HG03108 (cell line): ENCODE measurements at regions not wholly inside any gene's neighbourhood (a gene's known extent, or its start where the extent isn't known, plus 50 kb on each side); places are given as distances from the start of the nearest gene placed in this dataset.

Experiments
- ATAC-seq: cut with Tn5 transposase; IDR thresholded peaks from one replicate; pipeline ENCODE4 v1.9.1; 2021; ENCODE audit warnings: moderate library complexity; ENCODE audit not compliant: unreplicated experiment

DNA sequence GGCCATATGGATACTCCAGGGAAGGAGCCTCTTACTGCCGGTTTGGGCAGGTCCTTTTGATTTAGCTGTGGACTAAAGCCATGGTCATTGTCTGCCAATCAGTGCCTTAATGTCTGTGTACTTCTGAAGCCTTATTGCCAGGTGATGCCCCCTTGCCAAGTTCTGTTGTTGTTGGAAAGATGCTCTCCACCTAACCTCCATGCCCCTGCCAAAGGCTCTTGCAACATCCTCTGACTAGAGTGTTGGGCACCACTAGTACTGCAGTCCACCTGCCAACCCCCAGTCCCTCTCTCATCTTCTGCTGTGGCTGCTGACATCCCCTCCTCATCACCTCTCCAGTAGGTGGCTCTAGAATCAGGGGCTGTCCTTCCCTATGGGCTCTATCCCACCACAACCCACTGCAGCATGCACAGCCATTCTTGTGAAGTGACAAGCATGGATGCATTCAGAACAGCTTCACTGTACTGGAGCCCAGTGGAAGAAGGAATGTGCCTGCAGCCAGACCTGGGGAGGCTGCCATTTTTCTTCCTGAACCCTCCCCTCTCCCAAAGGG lies 375.3 kb upstream of the CDH5 start:
- ATAC-seq = no peak

DNA sequence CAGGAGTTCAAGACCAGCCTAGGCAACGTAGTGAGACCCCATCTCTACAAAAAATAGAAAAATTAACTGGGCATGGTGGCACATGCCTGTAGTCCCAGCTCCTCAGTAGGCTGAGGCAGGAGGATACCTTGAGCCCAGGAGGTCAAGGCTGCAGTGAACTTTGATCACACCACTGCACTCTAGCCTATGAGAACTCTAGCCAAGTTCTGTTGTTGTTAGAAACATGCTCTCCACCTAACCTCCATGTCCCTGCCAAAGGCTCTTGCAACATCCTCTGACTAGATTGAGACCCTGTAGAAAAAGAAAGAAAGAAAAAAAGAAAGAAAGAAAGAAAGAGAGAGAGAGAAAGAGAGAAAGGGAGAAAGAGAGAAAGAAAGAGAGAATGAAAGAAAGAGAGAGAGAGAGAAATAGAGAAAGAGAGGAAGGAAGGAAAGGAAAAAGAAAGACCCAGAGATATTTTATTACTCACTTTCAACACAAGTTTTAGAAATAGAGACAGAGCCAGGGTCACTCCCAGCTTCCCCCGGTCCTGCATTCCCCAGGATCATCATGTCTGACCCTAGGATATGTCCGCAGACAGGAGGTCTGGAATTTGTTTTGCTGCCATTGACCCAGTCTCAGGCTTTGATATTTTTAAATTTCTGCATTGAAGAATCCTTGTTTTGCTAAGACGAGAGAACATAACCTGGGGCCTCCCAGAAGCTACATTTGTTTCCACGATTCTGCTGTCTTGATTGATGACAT lies 376.5 kb upstream of the CDH5 start:
- ATAC-seq = no peak

DNA sequence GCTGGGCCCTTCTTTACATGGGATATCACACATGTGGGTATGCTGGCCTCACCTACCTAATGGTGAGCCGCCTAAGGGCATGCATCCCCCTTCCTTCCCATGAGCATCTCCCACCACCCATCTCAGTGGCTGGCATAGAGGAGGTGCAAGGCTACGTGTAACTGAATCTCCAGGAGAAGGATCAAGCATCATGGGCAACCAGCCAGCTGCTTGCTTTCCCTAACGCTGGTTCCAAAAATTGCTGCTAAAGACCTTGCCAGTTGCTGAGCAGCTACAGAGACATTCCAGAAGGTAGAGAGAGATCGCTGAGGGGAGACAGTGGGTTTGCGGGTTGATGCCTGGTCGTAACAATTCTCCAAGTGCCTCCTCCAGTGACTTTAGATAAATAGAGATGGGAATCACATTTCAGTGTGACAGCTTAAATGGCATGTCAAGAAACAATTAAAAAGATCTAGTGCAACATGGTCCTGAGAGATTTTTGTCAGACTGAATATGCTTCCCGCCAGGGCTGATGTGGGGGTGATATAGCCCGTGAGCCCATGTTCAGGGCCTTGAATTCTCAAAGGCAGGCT lies 378.4 kb upstream of the CDH5 start:
- no peak for ATAC-seq

DNA sequence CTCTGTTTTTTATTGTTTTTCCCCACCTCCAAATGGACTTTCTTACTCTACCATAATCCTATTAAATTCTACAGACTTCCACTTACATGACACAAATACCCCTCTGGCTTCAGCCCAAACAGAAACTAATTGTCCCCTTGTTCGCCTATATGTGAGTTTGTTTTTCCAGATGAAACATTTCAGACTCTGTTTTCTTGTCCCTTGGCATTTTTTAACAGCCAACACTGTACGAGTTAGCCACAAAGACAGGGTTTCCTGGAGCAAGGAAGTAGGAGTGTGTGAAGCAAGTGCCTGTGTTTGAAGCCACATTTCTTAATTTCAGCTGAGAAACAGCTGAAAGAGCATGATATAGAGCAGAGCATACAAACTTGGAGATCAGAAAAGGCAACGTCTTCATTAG lies 382.2 kb upstream of the CDH5 start:
- ATAC-seq = no peak

DNA sequence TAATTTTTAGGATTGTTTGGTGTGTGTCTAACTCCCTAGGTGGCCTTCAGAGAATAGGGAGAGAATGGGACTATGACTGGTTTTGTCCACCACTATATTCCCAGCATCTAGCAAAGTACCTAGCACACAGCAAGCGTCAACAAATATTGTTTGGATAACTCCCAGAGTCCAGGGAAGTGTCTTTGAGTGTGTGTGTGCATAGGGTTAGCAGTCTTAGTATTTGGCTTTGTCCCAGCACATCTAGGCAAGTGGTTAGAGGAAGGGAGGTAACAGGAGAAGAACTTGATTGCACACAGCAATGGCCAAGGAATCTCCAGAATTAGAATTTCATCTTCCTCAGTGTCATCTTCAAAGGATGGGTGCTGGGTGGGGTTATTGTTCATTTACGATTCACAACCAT lies 385.4 kb upstream of the CDH5 start:
- ATAC-seq = no peak

DNA sequence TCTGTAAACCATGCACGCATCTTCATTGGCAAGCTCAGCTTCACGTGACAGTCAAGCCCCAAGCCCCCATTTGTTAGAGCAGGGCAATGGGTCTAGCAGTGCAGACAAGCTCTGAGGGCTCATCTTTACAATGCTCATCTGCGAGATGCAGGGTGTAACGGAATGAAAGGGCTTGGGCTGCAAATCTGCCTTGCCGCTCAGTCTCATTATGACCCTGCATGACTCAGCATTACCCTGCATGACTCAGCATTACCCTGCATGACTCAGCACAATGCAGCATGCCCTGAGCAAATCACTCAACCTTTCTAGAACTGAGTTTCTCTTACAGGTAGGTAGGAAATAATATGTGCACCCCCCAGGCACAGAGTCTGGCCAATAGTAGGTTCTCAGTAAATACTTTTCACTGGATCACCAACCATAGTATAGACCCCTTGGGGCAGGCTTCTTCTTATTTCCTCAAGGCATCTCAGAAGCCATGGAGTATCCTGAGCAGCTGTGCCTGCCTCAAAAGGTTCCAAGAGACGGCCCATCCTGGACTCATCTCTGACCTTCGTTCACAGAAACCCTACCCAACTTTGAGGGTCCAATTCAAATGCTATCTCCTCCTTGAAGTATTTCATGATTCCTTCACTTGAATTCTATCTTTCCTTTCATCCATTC lies 391.3 kb upstream of the CDH5 start:
- ATAC-seq = no peak

DNA sequence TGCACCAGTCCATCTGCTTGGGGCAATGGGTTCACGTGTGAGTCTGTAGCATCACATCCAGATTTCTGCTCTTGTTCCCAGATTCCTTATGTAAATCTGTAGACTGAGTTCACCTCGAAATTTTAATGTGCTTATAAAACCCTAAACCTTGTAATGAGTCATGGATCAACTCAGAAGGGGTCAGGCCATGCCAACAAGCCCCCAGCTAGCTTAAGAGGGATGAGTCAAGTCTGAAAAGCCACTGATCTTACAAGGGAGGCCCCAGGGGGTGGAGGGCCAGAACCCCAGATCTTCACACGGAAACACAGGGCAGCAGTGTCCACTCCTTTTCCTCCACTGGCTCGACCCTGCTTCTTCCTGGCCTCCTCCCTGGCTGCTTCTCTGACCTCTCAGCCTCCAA lies 399.1 kb upstream of the CDH5 start:
- no peak for ATAC-seq

DNA sequence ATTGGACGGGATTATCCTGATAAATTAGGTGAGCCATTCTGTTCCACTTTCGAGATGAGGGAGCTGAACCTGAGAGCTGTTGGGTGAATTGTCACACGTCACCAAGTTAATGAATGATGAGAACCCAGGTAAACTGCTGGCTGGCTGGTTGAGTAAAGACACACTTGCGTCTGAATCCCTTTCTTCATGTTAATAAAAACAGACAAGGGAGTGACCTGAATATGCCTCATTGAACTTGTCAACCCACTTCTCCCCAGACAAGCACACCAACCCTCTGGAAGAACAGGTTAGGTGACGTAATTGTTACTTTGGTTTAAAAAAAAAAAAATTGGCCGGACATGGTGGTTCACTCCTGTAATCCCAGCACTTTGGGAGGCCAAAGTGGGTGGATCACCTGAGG lies 400.9 kb upstream of the CDH5 start:
- ATAC-seq = no peak

DNA sequence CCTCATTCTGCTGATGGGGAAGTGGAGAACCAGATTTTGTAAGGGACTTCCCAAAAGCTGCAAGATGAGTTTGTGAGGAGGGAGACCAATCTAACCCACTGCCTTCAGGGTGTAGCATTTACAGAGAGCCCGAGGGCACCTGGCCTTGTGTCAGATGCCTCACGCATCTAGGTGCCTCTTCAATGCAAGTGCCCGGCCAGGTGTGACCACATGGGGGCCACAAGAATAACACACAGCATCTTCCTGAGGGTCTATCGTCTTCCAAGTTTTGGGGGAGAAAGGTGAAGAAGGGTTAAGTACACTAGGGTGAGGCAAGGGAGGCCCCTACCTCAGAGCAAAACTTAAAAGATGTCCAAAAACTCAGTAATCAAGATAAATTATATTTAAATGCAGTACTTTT lies 401.7 kb upstream of the CDH5 start:
- ATAC-seq = no peak

DNA sequence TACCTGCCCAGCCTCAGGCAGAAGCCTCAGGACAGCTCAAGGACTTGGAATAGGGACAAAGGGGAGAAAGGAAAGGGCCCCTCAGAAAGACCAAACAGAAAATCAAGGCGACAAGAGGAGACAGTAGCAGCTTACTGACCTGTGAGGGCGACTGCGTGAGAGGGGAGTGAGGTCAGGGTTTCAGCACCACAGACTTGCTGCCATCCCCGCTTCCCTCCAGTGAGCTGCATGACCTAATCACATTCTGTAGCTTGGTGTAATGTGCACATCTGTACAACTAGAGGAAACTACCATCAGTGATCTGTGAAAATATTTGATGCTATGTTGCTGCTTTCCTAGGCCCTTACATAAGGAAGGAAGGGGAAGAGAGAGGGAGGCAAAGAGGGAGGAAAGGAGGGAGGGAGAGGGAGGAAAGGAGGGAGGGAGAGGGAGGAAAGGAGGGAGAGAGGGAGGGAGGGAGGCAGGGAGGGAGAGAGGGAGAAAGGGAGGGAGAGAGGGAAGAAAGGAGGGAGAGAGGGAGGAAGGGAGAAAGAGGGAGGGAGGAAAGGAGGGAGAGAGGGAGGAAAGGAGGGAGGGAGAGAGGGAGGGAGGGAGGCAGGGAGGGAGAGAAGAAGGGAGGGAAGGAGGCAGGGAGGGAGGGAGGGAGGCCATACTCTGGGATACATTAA lies 404.9 kb upstream of the CDH5 start:
- no peak for ATAC-seq

DNA sequence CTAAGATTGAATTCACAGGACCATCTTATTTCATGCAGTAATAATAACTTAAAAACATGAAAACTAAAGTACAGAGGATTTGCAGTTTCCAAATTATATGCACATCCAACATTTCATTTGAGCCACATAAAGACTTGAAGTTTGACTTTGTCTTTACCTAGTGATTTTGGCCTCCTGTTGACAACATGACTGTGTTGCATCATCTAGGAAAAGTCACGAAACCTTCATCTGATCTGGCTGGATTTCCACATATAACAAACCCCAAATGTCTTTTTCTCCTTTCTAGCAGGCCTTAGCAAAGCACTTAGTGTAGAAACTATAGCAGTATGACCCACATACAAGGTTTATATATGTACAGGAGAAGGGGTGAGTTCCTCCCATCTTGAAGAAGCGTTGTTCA lies 406.5 kb upstream of the CDH5 start:
- no peak for ATAC-seq

DNA sequence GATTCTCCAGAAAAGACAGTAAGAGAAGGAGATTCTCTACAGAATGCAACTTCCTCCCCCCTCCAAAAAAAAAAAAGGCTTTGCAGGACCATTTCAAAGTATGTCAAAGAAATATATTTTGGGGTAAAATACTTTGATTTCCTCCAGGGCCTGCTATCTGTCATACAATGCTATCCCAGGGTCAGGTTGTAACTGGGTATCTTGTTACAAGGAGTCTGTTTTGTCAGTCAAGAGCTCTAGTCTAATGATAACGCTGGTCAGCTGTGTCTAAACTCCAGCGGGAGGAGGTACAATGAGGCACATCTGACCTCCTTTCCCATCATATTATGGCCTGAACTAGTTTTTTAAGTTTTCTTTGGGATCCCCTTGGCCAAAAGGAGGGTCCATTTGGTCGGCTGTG lies 408.4 kb upstream of the CDH5 start:
- ATAC-seq = no peak

DNA sequence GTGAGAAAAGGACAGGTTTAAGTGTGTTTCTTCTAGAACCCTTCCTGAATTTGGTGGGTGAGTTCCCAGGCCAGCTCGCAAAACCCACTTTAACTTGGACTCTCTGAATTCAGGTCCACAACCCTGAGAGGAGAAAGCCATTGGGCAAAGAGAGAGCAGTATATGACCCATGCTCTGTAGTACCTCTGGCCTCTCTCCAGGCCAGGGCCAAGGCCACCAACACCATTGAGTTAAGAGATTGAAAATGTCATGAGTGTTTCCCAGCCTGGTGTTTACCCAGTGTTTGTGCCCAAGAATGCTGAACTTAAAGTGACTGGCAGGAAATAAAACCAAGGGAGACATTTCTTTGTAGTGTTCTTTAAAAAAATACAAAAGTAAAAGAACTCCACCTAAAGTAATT lies 410.4 kb upstream of the CDH5 start:
- no peak for ATAC-seq

DNA sequence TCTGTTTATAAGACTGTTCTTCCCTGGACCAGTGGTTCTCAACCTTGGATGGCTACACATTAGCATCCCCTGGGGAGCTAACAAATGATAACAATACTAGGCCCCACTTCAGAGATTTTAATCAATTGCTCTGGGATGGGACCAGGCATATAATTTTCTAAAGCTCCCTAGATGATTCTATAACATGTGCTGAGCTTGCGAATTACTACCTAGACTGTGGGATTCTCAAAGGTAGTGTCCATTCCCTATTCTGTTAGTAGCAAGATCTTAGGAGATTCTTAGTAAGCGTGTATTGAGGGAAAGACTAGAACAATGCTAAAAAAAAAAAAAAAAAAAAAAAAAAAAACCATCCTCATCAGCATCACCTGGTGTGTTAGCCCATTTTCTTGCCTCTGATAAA lies 412.0 kb upstream of the CDH5 start:
- ATAC-seq = no peak

DNA sequence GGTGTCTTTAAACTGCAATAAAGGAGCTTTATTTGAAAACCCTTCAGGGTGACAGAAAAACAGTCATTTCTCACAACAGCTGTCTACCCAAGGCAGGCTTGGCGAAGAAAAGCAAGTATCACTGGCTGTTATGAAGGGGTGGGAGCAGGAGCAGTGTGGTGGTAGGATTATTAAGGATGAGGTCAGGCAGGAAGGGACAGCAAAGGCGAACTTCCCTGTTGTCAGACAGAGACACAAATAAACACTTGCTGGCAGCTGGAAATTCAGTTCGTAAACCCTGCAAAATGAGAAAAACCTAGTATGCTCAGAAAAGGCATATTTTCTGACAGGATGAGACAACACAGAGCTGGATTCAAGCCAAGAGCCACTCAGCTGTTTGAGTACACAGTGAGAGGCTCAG lies 416.3 kb upstream of the CDH5 start:
- no peak for ATAC-seq

DNA sequence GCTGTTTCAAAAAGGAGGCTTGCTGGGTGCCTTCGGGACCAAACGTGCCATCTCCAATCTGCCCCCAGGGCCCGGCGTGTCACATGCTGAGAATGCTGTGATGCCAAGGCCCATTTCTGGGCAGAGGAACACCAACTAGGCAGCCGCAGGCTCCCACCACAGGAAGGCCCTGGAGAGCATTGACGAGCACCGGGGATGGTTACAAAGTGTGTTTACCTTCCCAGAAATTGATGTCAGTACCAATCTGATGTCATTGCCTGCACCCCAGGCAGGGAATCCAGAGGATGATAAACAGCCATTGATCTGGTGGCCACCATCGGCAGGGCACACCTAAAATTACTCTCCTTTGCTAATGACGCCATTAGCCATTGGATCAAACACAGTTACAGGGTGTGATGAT lies 418.1 kb upstream of the CDH5 start:
- no peak for ATAC-seq

DNA sequence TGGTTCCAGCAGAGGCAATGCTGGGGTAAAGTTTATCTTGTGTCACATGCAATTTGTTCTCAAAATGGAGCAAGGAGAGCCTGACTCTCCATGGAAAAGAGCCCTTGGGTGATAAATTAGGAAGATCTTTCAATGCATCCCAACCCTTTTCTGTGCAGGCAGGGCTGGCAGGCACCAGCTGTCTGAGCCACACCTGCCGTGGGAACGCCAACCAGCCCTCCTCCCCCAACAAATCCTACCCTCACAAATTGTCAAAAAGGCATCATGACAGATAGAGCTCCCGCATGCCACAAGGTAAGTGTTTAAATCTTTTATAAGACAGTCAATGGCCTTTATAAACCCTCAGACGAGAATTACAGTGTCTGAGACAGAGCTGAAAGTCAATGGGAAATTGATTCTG lies 418.5 kb upstream of the CDH5 start:
- ATAC-seq = no peak

DNA sequence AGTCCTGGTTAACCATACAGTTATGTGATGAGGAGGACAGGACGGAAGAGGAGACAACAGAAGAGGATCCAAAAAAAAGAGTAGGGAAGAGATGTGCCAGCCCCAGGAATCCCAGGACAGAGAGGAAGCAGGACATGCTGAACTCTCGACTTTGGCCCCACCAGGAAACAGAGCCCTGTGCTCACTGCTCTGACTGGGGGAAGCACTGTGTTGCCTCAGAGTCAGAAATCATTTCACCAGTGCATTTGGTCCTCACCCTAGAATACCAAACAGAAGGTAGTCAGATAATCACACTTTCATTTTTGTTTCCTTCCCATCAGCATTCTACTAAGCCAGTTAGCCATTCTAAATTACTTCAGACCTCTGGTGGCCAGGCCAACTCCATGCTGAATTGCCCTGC lies 421.0 kb upstream of the CDH5 start:
- no peak for ATAC-seq

DNA sequence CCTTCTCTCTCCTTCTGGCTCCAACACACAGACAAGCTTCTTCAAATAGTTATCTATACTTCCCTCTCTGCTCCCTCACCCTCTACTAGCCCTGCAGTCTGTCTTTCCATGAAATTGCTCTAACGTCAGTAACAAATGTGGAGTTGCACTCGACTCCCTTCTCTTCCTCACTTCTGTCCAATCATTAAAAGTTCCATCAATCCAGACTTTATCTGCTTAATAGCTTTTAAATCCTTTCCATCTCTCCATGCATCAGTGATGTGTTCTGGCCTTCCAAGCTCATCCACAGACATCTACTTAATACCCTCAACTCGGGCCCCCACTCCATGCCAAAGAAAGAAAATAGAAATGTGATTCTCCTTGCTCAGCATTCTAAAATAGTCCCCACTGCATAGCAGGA lies 422.1 kb upstream of the CDH5 start:
- no peak for ATAC-seq

DNA sequence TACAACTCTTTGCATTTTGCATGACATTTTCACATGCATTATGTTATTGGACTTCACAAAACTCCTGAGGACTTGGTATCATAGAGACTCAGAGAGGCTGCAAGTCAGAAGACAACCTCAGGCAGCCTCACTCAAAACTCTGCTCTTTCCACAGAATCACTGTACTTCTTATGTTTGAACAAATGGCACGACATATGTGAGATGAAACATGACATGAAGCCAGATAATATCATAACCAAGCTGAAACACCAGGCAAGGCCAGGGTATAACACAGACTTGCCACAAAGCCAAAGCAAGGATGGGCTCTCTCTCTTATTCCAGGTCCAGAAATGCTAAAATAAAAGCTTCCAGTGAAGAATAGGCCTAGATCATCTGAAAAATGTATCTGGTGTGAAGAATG lies 425.8 kb upstream of the CDH5 start:
- ATAC-seq = no peak

DNA sequence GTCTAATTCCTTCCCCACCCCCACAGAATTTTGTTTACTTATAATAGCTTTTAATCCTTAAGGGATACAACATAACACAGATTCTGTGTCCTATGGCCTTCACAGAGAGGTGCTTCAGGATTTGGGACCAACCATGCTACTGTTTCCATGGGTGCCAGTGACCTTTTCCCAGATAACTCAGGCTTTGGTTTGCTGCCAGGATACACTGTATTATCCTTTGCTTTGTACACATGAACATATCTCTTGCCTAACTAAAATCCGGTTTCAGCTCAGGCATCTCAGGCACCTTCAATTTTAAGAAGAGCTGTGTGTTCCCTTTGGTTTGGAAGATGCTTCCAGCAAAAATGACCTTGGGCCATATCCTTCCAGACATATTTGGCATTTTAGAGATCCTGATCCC lies 428.4 kb upstream of the CDH5 start:
- ATAC-seq = no peak

DNA sequence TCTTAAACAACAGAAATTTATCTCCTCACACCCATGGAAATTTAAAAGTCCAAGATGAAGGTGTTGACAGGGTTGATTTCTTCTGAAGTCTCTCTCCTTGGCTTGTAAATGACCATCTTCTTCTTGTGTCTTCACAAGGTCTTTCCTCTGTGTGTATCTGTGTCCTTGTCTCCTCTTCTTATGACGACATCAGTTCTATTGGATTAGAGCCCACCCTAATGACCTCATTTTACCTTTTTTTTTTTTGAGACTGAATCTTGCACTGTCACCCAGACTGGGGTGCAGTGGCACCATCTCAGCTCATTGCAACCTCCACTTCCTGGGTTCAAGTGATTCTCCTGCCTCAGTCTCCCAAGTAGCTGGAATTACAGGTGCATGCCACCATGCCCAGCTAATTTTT lies 429.0 kb upstream of the CDH5 start:
- ATAC-seq = no peak
